Mesothelial cell of epicardium (in vitro differentiated cells): ENCODE measurements at regions not wholly inside any gene's neighbourhood (a gene's known extent, or its start where the extent isn't known, plus 50 kb on each side); places are given as distances from the start of the nearest gene placed in this dataset.

Source experiments
- DNase-seq, 2 experiments: peaks; one replicate each; pipeline ENCODE4 v3.0.0; 2021; ENCODE audit warnings: low spot score in 2 of 2; ENCODE audit not compliant: unreplicated experiment in 2 of 2
- H3K27ac Mint-ChIP-seq: 2 replicates; pipeline ENCODE4 v1.8.0; 2021; ENCODE audit warnings: mixed read lengths
- H3K27me3 Mint-ChIP-seq: 2 replicates; pipeline ENCODE4 v1.8.0; 2021; ENCODE audit warnings: low read depth, mixed read lengths
- H3K36me3 Mint-ChIP-seq: 2 replicates; pipeline ENCODE4 v1.8.0; 2021; ENCODE audit warnings: mixed read lengths
- H3K4me1 Mint-ChIP-seq: 2 replicates; pipeline ENCODE4 v1.8.0; 2021; ENCODE audit warnings: mixed read lengths
- H3K4me3 Mint-ChIP-seq: 2 replicates; pipeline ENCODE4 v1.8.0; 2021; ENCODE audit warnings: mild to moderate bottlenecking, moderate library complexity, mixed read lengths
- H3K9me3 Mint-ChIP-seq: 2 replicates; pipeline ENCODE4 v1.8.0; 2021; ENCODE audit warnings: mixed read lengths
- CTCF ChIP-seq: fragments of 200-600 bp; sonication (generic); IDR thresholded peaks from one replicate; pipeline ENCODE4 v1.5.0; 2021; ENCODE audit warnings: antibody characterized with exemption; ENCODE audit not compliant: unreplicated experiment

DNA sequence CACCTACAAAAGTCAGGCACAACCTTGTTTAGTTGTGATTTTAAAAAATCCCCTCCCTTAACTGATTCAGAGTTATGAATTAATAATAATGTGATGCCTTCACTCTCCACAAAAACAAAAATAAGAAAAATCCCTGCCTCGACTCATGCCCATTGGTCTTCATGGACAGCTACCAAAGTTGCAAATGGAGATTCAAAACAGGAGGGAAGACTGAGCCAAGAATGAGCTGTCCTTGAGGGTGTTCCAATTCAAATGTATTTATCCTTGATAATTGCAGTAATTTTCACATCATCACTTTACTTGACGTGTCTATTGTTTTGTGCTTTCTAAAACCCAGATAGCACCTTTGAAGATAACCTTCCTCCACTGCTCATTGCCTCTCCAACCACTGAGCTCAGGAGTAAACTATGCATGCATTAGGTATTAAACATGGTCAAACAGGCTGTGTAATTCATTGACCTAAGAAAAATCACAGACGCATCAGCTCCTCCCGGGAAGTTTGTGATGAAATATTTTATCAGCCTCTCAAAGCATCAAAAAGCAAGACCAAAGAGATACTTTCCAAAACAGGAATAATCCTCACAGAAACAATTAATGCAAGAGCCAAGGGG lies 712.7 kb upstream of the IGFBP3 start:
- H3K27ac Mint-ChIP-seq = no peak overlapping the region
- peaks cover 4% of the 10 kb centered on the region for H3K9me3 Mint-ChIP-seq
- no peak for DNase-seq
- no peak overlapping the region for H3K4me3 Mint-ChIP-seq
- H3K4me1 Mint-ChIP-seq = peaks cover 26% of the 10 kb centered on the region
- H3K27me3 Mint-ChIP-seq = no peaks in the 10 kb centered on the region
- no peaks in the 10 kb centered on the region for H3K36me3 Mint-ChIP-seq
- no peak for TF ChIP-seq CTCF

- Mint-ChIP-seq H3K4me3 (no peak overlapping the region), H3K9me3 (peaks cover 4% of the 10 kb centered on the region), H3K4me1 (peaks cover 30% of the 10 kb centered on the region), H3K36me3 (no peaks in the 10 kb centered on the region), H3K27me3 (no peaks in the 10 kb centered on the region), H3K27ac (peak overlapping the region; percentile 57)
- TF ChIP-seq CTCF = no peak
- DNase-seq = no peak
These were observed 712.1 kb upstream of the IGFBP3 start for GRCh38 chr7:46633200-46633599.

- no peak for TF ChIP-seq CTCF
- Mint-ChIP-seq H3K4me3 (no peak overlapping the region), H3K27me3 (no peaks in the 10 kb centered on the region), H3K9me3 (peaks cover 8% of the 10 kb centered on the region), H3K4me1 (peaks cover 43% of the 10 kb centered on the region), H3K27ac (no peak overlapping the region), H3K36me3 (no peaks in the 10 kb centered on the region)
- no peak for DNase-seq
These were observed 709.0 kb upstream of the IGFBP3 start for GRCh38 chr7:46630031-46630430.

DNA sequence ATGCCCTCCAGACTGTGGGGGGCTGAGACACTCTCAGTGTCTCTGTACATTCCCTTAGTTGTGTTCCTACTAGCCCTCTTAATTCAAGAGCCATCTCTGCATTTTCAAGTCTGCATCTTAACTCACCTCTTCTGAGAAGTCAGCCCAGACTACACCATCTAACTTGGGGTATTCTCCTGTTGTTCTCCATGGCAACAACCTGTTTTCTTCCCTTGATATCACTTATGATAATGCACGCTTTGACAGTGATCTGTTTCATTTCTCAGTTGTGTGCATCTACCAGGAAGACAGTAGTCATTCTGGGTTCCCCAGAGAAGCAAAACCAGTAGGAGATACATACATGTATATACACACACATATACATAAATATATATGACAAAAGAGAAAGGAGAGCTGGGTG lies 707.3 kb upstream of the IGFBP3 start:
- no peak for TF ChIP-seq CTCF
- Mint-ChIP-seq H3K4me1 (peaks cover 31% of the 10 kb centered on the region), H3K4me3 (no peak overlapping the region), H3K27me3 (no peaks in the 10 kb centered on the region), H3K36me3 (no peaks in the 10 kb centered on the region), H3K27ac (peak overlapping the region; percentile 43), H3K9me3 (peaks cover 8% of the 10 kb centered on the region)
- DNase-seq = no peak

DNA sequence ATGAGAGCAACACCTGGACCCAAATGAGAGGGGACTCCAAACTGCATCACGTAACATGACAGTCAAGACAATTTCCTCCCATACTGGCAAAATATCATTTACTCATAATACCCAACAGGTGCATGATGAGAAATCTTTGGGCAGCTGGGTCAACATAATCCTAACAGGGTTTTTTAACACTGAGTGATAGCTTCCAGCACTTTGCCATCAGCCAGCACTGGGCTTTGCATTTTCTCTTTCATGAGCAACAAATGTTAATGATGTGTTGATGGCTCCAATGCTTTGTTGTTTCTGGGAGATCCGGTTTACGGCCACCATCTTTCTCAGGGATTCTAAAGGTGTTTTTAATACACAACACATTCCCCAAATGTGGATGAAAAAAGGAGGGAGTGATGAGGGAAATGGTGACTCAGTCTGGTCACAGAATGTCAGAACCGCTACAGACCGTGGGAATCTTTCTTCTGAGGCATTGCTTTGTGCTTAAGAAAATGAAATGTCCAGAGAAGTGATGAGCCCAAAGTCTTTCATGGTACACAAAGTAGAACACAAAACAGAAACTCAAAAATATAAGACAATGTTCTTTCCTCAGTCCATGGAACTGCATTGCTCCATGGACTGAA lies 705.7 kb upstream of the IGFBP3 start:
- no peaks in the 10 kb centered on the region for H3K36me3 Mint-ChIP-seq
- H3K27ac Mint-ChIP-seq = peak overlapping the region; percentile 43
- H3K4me1 Mint-ChIP-seq = peaks cover 27% of the 10 kb centered on the region
- no peak overlapping the region for H3K4me3 Mint-ChIP-seq
- peaks cover 3% of the 10 kb centered on the region for H3K9me3 Mint-ChIP-seq
- DNase-seq = no peak
- no peaks in the 10 kb centered on the region for H3K27me3 Mint-ChIP-seq
- TF ChIP-seq CTCF = no peak
